PC-9 (cell line): ENCODE measurements at regions not wholly inside any gene's neighbourhood (a gene's known extent, or its start where the extent isn't known, plus 50 kb on each side); places are given as distances from the start of the nearest gene placed in this dataset.
"Not testable (repeated sequence)": the region's sequence is repeated elsewhere in the genome, so short reads cannot be mapped to it uniquely, and the experiment has no call there.

Source experiments
- BruUV-seq: library from RNA; stranded (reverse); fragments of 400-500 nt; replicated peaks from 2 replicates; lab custom pipeline; 2021; lab: Mats Ljungman, UMichigan
- CTCF ChIA-PET: fragments of 300-600 bp; sonication (Branson Sonifier 250); formaldehyde crosslinking; loops from one replicate; lab custom pipeline; 2022; ENCODE audit warnings: antibody characterized with exemption; lab: Charles Lee
- POLR2A ChIA-PET: fragments of 300-600 bp; sonication (Branson Sonifier 250); formaldehyde crosslinking; loops from one replicate; lab custom pipeline; 2022; ENCODE audit warnings: antibody characterized with exemption; ENCODE audit not compliant: unreplicated experiment; lab: Charles Lee
- DNase-seq, 2 experiments: peaks; one replicate each; pipeline versions ENCODE4 v3.0.0 to v3.0.0-alpha.2; 2015 to 2022; ENCODE audit warnings: mixed read lengths in 1 of 2
- H2AFZ ChIP-seq: fragments of 200-600 bp; sonication (generic); 2 replicates; pipeline ENCODE4 v1.8.1; 2017; ENCODE audit warnings: antibody characterized with exemption
- H3F3A ChIP-seq: fragments of 200-600 bp; sonication (generic); 2 replicates; pipeline ENCODE4 v1.8.1; 2017; ENCODE audit warnings: antibody characterized with exemption, mild to moderate bottlenecking, low read depth; ENCODE audit not compliant: insufficient read depth
- H3K27ac ChIP-seq: fragments of 200-600 bp; sonication (generic); 2 replicates; pipeline ENCODE4 v1.6.1; 2016; ENCODE audit warnings: mixed run types
- H3K27me3 ChIP-seq: fragments of 200-600 bp; sonication (generic); 2 replicates; pipeline ENCODE4 v1.6.1; 2016; ENCODE audit warnings: low read depth, mixed run types; ENCODE audit not compliant: insufficient read depth
- H3K36me3 ChIP-seq: fragments of 200-600 bp; sonication (generic); 2 replicates; pipeline ENCODE4 v1.6.1; 2016; ENCODE audit warnings: low read depth, mixed run types
- H3K4me1 ChIP-seq: fragments of 200-600 bp; sonication (generic); replicated peaks from 2 replicates; pipeline ENCODE4 v1.6.1; 2016; ENCODE audit warnings: mixed run types; ENCODE audit not compliant: insufficient read depth
- H3K4me2 ChIP-seq: fragments of 200-600 bp; sonication (generic); 2 replicates; pipeline ENCODE4 v1.6.1; 2017; ENCODE audit warnings: mixed run types
- H3K4me3 ChIP-seq: fragments of 200-600 bp; sonication (generic); 2 replicates; pipeline ENCODE4 v1.6.1; 2016; ENCODE audit warnings: mixed run types
- H3K79me2 ChIP-seq: fragments of 200-600 bp; sonication (generic); 2 replicates; pipeline ENCODE4 v1.6.1; 2017; ENCODE audit warnings: low read depth, mixed run types
- H3K9me2 ChIP-seq: fragments of 200-600 bp; sonication (generic); 2 replicates; pipeline ENCODE4 v1.8.1; 2017; ENCODE audit warnings: mild to moderate bottlenecking; ENCODE audit not compliant: insufficient read depth
- H3K9me3 ChIP-seq: fragments of 200-600 bp; sonication (generic); 2 replicates; pipeline ENCODE4 v1.8.1; 2016; ENCODE audit warnings: low read depth; ENCODE audit not compliant: insufficient read depth
- H4K20me1 ChIP-seq: fragments of 200-600 bp; sonication (generic); 2 replicates; pipeline ENCODE4 v1.8.1; 2017; ENCODE audit not compliant: insufficient read depth
- CTCF ChIP-seq: fragments of 200-600 bp; sonication (generic); conservative IDR thresholded peaks from 2 replicates; pipeline ENCODE4 v1.6.1; 2017; ENCODE audit warnings: mixed run types, antibody characterized with exemption, mild to moderate bottlenecking, moderate library complexity
- EZH2 ChIP-seq: fragments of 200-600 bp; sonication (generic); IDR thresholded peaks from 2 replicates; pipeline ENCODE4 v1.8.0; 2017; ENCODE audit warnings: antibody characterized with exemption, low read depth
- intact Hi-C: fragments of 100-400 bp; cut with micrococcal nuclease; formaldehyde crosslinking; loops from one replicate; pipeline ENCODE4 v1.10.0; 2022; ENCODE audit not compliant: unreplicated experiment

GRCh38 chr7:29652556-29652955 is 88.9 kb downstream of the PRR15 start:
- ChIA-PET CTCF (no interaction called here), POLR2A (no interaction called here)
- no peaks in the 10 kb centered on the region for H3K79me2 ChIP-seq
- no peaks in the 10 kb centered on the region for H3K4me1 ChIP-seq
- TF ChIP-seq CTCF (no peak), EZH2 (no peak)
- H3K4me3 ChIP-seq: no peak overlapping the region
- H3F3A ChIP-seq: no peaks in the 10 kb centered on the region
- DNase-seq: no peak
- no peak overlapping the region for H3K27ac ChIP-seq
- H3K36me3 ChIP-seq: no peaks in the 10 kb centered on the region
- no TSS peak for BruUV-seq
- intact Hi-C loops: no loop called here
- H3K9me3 ChIP-seq: no peaks in the 10 kb centered on the region
- no peaks in the 10 kb centered on the region; the same call in 1 of the 2 replicates for H3K9me2 ChIP-seq
- H2AFZ ChIP-seq: no peak overlapping the region
- H3K27me3 ChIP-seq: no peaks in the 10 kb centered on the region
- peaks cover 3% of the 10 kb centered on the region; the same call in 1 of the 2 replicates for H4K20me1 ChIP-seq
- no peak overlapping the region for H3K4me2 ChIP-seq

- not testable (repeated sequence) for BruUV-seq, H4K20me1 ChIP-seq
Measured at GRCh38 chr7:29654340-29654739, 90.7 kb downstream of the PRR15 start.

GRCh38 chr7:29657288-29657687 is 93.7 kb downstream of the PRR15 start:
- intact Hi-C loops: no loop called here
- H3K4me2 ChIP-seq: no peak overlapping the region
- no peaks in the 10 kb centered on the region for H3K36me3 ChIP-seq
- H3K27ac ChIP-seq: no peak overlapping the region
- H2AFZ ChIP-seq: no peak overlapping the region
- H3K27me3 ChIP-seq: no peaks in the 10 kb centered on the region
- POLR2A ChIA-PET: no interaction called here
- DNase-seq: no peak
- BruUV-seq: no TSS peak
- peaks cover 6% of the 10 kb centered on the region; the same call in 1 of the 2 replicates for H3K79me2 ChIP-seq
- CTCF ChIA-PET: no interaction called here
- H3K4me3 ChIP-seq: no peak overlapping the region
- no peaks in the 10 kb centered on the region for H3K9me3 ChIP-seq
- no peaks in the 10 kb centered on the region for H3K4me1 ChIP-seq
- H3F3A ChIP-seq: no peaks in the 10 kb centered on the region; the same call in 1 of the 2 replicates
- no peak for TF ChIP-seq CTCF
- no peak for TF ChIP-seq EZH2
- peaks cover 3% of the 10 kb centered on the region; the same call in 1 of the 2 replicates for H4K20me1 ChIP-seq
- no peaks in the 10 kb centered on the region; the same call in 1 of the 2 replicates for H3K9me2 ChIP-seq

More at GRCh38 chr7:29654340-29654739, 90.7 kb downstream of the PRR15 start:
- H3F3A ChIP-seq, DNase-seq, H3K4me3 ChIP-seq, H3K4me2 ChIP-seq, CTCF ChIA-PET, H2AFZ ChIP-seq, H3K27me3 ChIP-seq, intact Hi-C loops, H3K9me3 ChIP-seq, H3K27ac ChIP-seq, H3K36me3 ChIP-seq, H3K9me2 ChIP-seq, H3K79me2 ChIP-seq, H3K4me1 ChIP-seq, POLR2A ChIA-PET: not testable (repeated sequence)

- Histone ChIP-seq H3K4me2 (no peak overlapping the region), H2AFZ (no peak overlapping the region), H3K9me2 (no peaks in the 10 kb centered on the region; the same call in 1 of the 2 replicates), H3K27ac (no peak overlapping the region), H3F3A (no peaks in the 10 kb centered on the region; the same call in 1 of the 2 replicates), H3K27me3 (no peaks in the 10 kb centered on the region), H3K36me3 (no peaks in the 10 kb centered on the region), H3K79me2 (peaks cover 6% of the 10 kb centered on the region; the same call in 1 of the 2 replicates), H4K20me1 (peaks cover 3% of the 10 kb centered on the region; the same call in 1 of the 2 replicates), H3K4me1 (peaks cover 4% of the 10 kb centered on the region), H3K9me3 (no peaks in the 10 kb centered on the region), H3K4me3 (no peak overlapping the region)
- no peak for TF ChIP-seq EZH2
- TF ChIP-seq CTCF: no peak
- intact Hi-C loops: no loop called here
- POLR2A ChIA-PET: no interaction called here
- DNase-seq: no peak
- CTCF ChIA-PET: no interaction called here
- BruUV-seq: no TSS peak
Measured at GRCh38 chr7:29657856-29658255, 94.2 kb downstream of the PRR15 start.

- POLR2A ChIA-PET, H3K27ac ChIP-seq, H3K9me2 ChIP-seq, H3K9me3 ChIP-seq, H3K79me2 ChIP-seq, H3K4me3 ChIP-seq, DNase-seq, H3K27me3 ChIP-seq, H3K36me3 ChIP-seq, CTCF ChIA-PET, H3F3A ChIP-seq, intact Hi-C loops, H4K20me1 ChIP-seq, H3K4me2 ChIP-seq, H2AFZ ChIP-seq, BruUV-seq: not testable (repeated sequence)
- H3K4me1 ChIP-seq: peaks cover 17% of the 10 kb centered on the region
Measured at GRCh38 chr7:29659213-29659612, 95.6 kb downstream of the PRR15 start.
